ENCODE measurements at regions not wholly inside any gene's neighbourhood (a gene's known extent, or its start where the extent isn't known, plus 50 kb on each side); places are given as distances from the start of the nearest gene placed in this dataset.

DNA sequence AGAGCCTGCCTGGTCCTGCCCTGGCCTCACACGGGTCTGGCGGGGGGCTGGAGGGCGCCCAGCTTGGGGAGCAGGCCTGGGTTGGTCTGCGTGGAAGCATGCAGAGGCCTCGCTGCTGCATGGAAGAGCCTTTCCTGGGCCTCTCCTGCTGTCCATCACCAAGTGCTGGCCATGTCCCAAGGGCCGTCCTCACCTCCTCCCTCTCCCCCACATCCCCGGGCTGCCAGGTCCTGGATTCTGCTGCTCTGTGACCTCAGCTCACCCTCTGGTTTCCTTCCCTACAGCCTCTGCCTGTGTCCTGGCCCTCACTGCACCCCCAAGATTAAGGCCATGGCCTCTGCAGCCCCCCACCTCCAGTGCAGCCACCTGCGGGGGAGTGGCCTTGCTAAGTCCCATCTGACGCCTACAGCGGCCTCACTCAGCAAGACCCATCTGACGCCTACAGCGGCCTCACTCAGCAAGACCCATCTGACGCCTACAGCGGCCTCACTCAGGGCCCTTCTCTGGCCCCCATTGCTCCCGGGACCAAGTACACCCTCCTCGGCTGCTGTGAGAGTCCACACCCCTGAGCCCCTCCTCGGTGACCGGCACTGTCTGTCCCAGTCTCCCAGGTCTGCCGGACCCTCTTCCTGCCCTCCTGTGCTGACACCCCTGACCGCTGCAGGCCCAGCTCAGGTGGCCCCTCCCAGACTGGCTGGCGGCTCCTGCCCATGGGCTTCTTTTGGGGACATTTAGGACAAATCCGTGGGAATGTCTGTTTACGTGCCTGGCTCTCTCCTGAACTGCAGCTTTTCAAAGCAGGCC, 119.5 kb upstream of the B3GAT1 start:
- Histone ChIP-seq H3K4me1 (ENCODE audit: control insufficient read depth in 1 of 2, insufficient read depth in 2 of 2, low read length in 2 of 2) (no peaks in the 10 kb centered on the region), H3K27me3 (ENCODE audit: insufficient read depth, low read length) (0 out of 2 replicates have a peak, but pooled peaks cover 3% of the 10 kb centered on the region), H3K9me2 (ENCODE audit: insufficient read depth) (no peaks in the 10 kb centered on the region), H3K4me3 (replicated peaks in 1 of 2; ENCODE audit: low read depth in 1 of 2, low read length in 2 of 2) (no peak overlapping the region), H3K27ac (ENCODE audit: low read depth, low read length) (no peak overlapping the region), H3K9ac (ENCODE audit: low read length) (no peak overlapping the region), H3K79me2 (ENCODE audit: insufficient read depth, low read length) (no peaks in the 10 kb centered on the region), H3K9me3 (ENCODE audit: control insufficient read depth in 1 of 2, insufficient read depth in 1 of 2, low read depth in 1 of 2, low read length in 2 of 2) (no peaks in the 10 kb centered on the region), H4K20me1 (ENCODE audit: insufficient read depth) (no peaks in the 10 kb centered on the region), H3K4me2 (ENCODE audit: low read length) (no peak overlapping the region), H2AFZ (ENCODE audit: low read depth, low read length, poor library complexity, severe bottlenecking) (no peak overlapping the region), H3K36me3 (ENCODE audit: control insufficient read depth in 1 of 2, insufficient read depth in 2 of 2, low read length in 2 of 2) (no peaks in the 10 kb centered on the region)
- intact Hi-C loops (cut with micrococcal nuclease), result no loop called here
- ATAC-seq, result no peak
- TF ChIP-seq TCF7L2 (IDR thresholded peaks at IDR 0.05; ENCODE audit: borderline replicate concordance, extremely low read depth, insufficient read depth, insufficient read length) (no peak), EZH2 (IDR thresholded peaks at IDR 0.05) (no peak), EGR1 (IDR thresholded peaks at IDR 0.05; ENCODE audit: low read depth) (no peak), EZH2phosphoT487 (IDR thresholded peaks at IDR 0.05; ENCODE audit: borderline replicate concordance) (no peak), SRF (IDR thresholded peaks at IDR 0.05; ENCODE audit: low read depth) (no peak), POLR2AphosphoS5 (IDR thresholded peaks at IDR 0.05; ENCODE audit: low read depth, low read length) (no peak), SIN3A (IDR thresholded peaks at IDR 0.05; ENCODE audit: low read depth) (no peak), JUND (IDR thresholded peaks at IDR 0.05) (no peak), CBX3 (IDR thresholded peaks at IDR 0.05; ENCODE audit: low read depth) (no peak), FOSL1 (IDR thresholded peaks at IDR 0.05; ENCODE audit: low read depth) (no peak), ELF1 (IDR thresholded peaks at IDR 0.05; ENCODE audit: borderline replicate concordance, low read depth) (no peak), ZFX (IDR thresholded peaks at IDR 0.05) (no peak), POLR2A (IDR thresholded peaks at IDR 0.05; ENCODE audit: borderline replicate concordance, extremely low read depth, insufficient read depth, insufficient read length) (no peak)
- TF ChIP-seq, protein P1, sequence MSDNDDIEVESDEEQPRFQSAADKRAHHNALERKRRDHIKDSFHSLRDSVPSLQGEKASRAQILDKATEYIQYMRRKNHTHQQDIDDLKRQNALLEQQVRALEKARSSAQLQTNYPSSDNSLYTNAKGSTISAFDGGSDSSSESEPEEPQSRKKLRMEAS (IDR thresholded peaks at IDR 0.05), result no peak
- TF ChIP-seq, protein P2, sequence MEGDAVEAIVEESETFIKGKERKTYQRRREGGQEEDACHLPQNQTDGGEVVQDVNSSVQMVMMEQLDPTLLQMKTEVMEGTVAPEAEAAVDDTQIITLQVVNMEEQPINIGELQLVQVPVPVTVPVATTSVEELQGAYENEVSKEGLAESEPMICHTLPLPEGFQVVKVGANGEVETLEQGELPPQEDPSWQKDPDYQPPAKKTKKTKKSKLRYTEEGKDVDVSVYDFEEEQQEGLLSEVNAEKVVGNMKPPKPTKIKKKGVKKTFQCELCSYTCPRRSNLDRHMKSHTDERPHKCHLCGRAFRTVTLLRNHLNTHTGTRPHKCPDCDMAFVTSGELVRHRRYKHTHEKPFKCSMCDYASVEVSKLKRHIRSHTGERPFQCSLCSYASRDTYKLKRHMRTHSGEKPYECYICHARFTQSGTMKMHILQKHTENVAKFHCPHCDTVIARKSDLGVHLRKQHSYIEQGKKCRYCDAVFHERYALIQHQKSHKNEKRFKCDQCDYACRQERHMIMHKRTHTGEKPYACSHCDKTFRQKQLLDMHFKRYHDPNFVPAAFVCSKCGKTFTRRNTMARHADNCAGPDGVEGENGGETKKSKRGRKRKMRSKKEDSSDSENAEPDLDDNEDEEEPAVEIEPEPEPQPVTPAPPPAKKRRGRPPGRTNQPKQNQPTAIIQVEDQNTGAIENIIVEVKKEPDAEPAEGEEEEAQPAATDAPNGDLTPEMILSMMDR (IDR thresholded peaks at IDR 0.05 in 2 of 3, conservative IDR thresholded peaks at IDR 0.05 in 1 of 3; ENCODE audit: borderline replicate concordance in 1 of 3, insufficient read depth in 1 of 3, low read depth in 2 of 3, low read length in 2 of 3), result no peak
- TF ChIP-seq, protein P3, sequence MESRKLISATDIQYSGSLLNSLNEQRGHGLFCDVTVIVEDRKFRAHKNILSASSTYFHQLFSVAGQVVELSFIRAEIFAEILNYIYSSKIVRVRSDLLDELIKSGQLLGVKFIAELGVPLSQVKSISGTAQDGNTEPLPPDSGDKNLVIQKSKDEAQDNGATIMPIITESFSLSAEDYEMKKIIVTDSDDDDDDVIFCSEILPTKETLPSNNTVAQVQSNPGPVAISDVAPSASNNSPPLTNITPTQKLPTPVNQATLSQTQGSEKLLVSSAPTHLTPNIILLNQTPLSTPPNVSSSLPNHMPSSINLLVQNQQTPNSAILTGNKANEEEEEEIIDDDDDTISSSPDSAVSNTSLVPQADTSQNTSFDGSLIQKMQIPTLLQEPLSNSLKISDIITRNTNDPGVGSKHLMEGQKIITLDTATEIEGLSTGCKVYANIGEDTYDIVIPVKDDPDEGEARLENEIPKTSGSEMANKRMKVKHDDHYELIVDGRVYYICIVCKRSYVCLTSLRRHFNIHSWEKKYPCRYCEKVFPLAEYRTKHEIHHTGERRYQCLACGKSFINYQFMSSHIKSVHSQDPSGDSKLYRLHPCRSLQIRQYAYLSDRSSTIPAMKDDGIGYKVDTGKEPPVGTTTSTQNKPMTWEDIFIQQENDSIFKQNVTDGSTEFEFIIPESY (IDR thresholded peaks at IDR 0.05; ENCODE audit: extremely low read depth, insufficient replicate concordance, low read length), result no peak
- TF ChIP-seq, protein P4, sequence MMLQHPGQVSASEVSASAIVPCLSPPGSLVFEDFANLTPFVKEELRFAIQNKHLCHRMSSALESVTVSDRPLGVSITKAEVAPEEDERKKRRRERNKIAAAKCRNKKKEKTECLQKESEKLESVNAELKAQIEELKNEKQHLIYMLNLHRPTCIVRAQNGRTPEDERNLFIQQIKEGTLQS (IDR thresholded peaks at IDR 0.05), result no peak
- no peak for DNase-seq (ENCODE audit: low read depth, low spot score)
- no TSS peak for BruUV-seq (replicated peaks)
- ChIA-PET RAD21 (ENCODE audit: low non-redundant PET in 1 of 2, low total read pairs in 2 of 2, uncharacterized antibody in 2 of 2, unreplicated experiment in 2 of 2) (no interaction called here), POLR2A (no interaction called here), CTCF (no interaction called here)

Measured in HCT116 (cell line).